ENCODE measurements at regions not wholly inside any gene's neighbourhood (a gene's known extent, or its start where the extent isn't known, plus 50 kb on each side); places are given as distances from the start of the nearest gene placed in this dataset.
"Not testable (repeated sequence)": the region's sequence is repeated elsewhere in the genome, so short reads cannot be mapped to it uniquely, and the experiment has no call there.

DNA sequence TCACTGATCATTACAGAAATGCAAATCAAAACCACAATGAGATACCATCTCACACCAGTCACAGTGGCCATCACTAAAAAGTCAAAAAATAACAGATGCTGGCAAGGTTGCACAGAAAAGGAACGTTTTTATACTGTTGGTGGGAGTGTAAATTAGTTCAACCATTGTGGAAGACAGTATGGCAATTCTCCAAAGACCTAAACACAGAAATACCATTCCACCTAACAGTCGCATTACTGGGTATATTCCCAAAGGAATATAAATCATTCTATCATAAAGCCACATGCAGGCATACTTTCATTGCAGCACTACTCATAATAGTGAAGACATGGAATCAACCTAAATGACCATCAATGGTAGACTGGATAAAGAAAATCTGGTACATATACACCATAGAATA, 83.2 kb upstream of the ARID5B start:
- H3K27me3 Mint-ChIP-seq (ENCODE audit: insufficient read depth, unreplicated experiment); H3K27ac Mint-ChIP-seq (ENCODE audit: low read depth, unreplicated experiment); BruUV-seq (replicated peaks); H3K4me3 Mint-ChIP-seq (ENCODE audit: unreplicated experiment); H3K4me1 Mint-ChIP-seq (ENCODE audit: insufficient read depth, unreplicated experiment); POLR2A ChIA-PET; H3K9me3 Mint-ChIP-seq (ENCODE audit: unreplicated experiment); intact Hi-C loops (cut with micrococcal nuclease); DNase-seq (ENCODE audit: unreplicated experiment); H3K36me3 Mint-ChIP-seq (ENCODE audit: insufficient read depth, unreplicated experiment): not testable (repeated sequence)
- CTCF ChIA-PET, result interaction anchor here (1.0 kb wide), 1 partner anchor 212 kb away, joined by 3 read pairs; no protein-coding TSS in a partner anchor

DNA sequence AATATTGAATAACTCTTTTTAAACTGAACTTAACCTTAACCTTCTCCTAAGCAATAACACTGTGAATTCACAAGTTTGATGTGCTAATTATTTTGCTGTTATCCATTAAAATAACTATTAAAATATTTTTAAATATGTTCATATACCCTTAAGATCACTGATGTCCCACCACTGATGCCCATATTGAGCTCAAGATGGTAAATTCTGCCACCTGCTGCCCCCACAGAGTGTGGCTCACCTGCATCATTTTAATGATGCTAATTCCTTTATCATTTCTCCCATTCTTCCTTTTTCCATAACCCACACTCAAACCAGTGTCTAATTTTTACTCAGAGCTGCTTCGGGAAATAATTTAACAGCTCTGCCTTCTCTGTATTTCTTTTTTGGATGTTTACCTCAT, 82.3 kb upstream of the ARID5B start:
- no peaks in the 10 kb centered on the region for H3K9me3 Mint-ChIP-seq (ENCODE audit: unreplicated experiment)
- H3K27me3 Mint-ChIP-seq (ENCODE audit: insufficient read depth, unreplicated experiment), result no peaks in the 10 kb centered on the region
- H3K27ac Mint-ChIP-seq (ENCODE audit: low read depth, unreplicated experiment), result no peak overlapping the region
- intact Hi-C loops (cut with micrococcal nuclease), result no loop called here
- CTCF ChIA-PET, result interaction anchor here (0.7 to 1.0 kb wide), 3 partner anchors 58 to 650 kb away, joined by 3 to 6 read pairs (median 3); no protein-coding TSS in a partner anchor
- no peak for DNase-seq (ENCODE audit: unreplicated experiment)
- POLR2A ChIA-PET, result interaction anchor here (0.5 kb wide), 1 partner anchor 412 kb away, joined by 3 read pairs; no protein-coding TSS in a partner anchor
- BruUV-seq (replicated peaks), result no TSS peak
- H3K36me3 Mint-ChIP-seq (ENCODE audit: insufficient read depth, unreplicated experiment), result no peaks in the 10 kb centered on the region
- H3K4me3 Mint-ChIP-seq (ENCODE audit: unreplicated experiment), result no peak overlapping the region
- TF ChIP-seq, protein P1, sequence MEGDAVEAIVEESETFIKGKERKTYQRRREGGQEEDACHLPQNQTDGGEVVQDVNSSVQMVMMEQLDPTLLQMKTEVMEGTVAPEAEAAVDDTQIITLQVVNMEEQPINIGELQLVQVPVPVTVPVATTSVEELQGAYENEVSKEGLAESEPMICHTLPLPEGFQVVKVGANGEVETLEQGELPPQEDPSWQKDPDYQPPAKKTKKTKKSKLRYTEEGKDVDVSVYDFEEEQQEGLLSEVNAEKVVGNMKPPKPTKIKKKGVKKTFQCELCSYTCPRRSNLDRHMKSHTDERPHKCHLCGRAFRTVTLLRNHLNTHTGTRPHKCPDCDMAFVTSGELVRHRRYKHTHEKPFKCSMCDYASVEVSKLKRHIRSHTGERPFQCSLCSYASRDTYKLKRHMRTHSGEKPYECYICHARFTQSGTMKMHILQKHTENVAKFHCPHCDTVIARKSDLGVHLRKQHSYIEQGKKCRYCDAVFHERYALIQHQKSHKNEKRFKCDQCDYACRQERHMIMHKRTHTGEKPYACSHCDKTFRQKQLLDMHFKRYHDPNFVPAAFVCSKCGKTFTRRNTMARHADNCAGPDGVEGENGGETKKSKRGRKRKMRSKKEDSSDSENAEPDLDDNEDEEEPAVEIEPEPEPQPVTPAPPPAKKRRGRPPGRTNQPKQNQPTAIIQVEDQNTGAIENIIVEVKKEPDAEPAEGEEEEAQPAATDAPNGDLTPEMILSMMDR (IDR thresholded peaks at IDR 0.05; ENCODE audit: unreplicated experiment), result no peak
- H3K4me1 Mint-ChIP-seq (ENCODE audit: insufficient read depth, unreplicated experiment), result peaks cover 8% of the 10 kb centered on the region

- Mint-ChIP-seq H3K4me3 (ENCODE audit: unreplicated experiment) (no peak overlapping the region), H3K27ac (ENCODE audit: low read depth, unreplicated experiment) (no peak overlapping the region), H3K27me3 (ENCODE audit: insufficient read depth, unreplicated experiment) (no peaks in the 10 kb centered on the region), H3K36me3 (ENCODE audit: insufficient read depth, unreplicated experiment) (no peaks in the 10 kb centered on the region), H3K9me3 (ENCODE audit: unreplicated experiment) (no peaks in the 10 kb centered on the region), H3K4me1 (ENCODE audit: insufficient read depth, unreplicated experiment) (peaks cover 8% of the 10 kb centered on the region)
- intact Hi-C loops (cut with micrococcal nuclease), result no loop called here
- no TSS peak for BruUV-seq (replicated peaks)
- TF ChIP-seq, protein P1 (IDR thresholded peaks at IDR 0.05; ENCODE audit: unreplicated experiment), result no peak
- ChIA-PET POLR2A (interaction anchor here (0.7 to 1.5 kb wide), 3 partner anchors 10 to 36 kb away, joined by 3 to 4 read pairs (median 3); no protein-coding TSS in a partner anchor), CTCF (interaction anchor here (0.5 to 1.2 kb wide), 4 partner anchors 12 to 498 kb away, joined by 3 to 7 read pairs (median 4); no protein-coding TSS in a partner anchor)
- no peak for DNase-seq (ENCODE audit: unreplicated experiment)
Observed at GRCh38 chr10:61821153-61821552, 80.3 kb upstream of the ARID5B start.

- H3K4me1 Mint-ChIP-seq (ENCODE audit: insufficient read depth, unreplicated experiment), result peaks cover 8% of the 10 kb centered on the region
- ChIA-PET POLR2A (interaction anchor here (0.5 to 1.5 kb wide), 4 partner anchors 9 to 507 kb away, joined by 3 to 4 read pairs (median 4); no protein-coding TSS in a partner anchor), CTCF (interaction anchor here (1.1 to 1.2 kb wide), 2 partner anchors 12 to 74 kb away, joined by 3 to 5 read pairs; no protein-coding TSS in a partner anchor)
- no peak overlapping the region for H3K27ac Mint-ChIP-seq (ENCODE audit: low read depth, unreplicated experiment)
- DNase-seq (ENCODE audit: unreplicated experiment), result no peak
- TF ChIP-seq, protein P1 (IDR thresholded peaks at IDR 0.05; ENCODE audit: unreplicated experiment), result no peak
- no peaks in the 10 kb centered on the region for H3K36me3 Mint-ChIP-seq (ENCODE audit: insufficient read depth, unreplicated experiment)
- intact Hi-C loops (cut with micrococcal nuclease), result no loop called here
- no peaks in the 10 kb centered on the region for H3K27me3 Mint-ChIP-seq (ENCODE audit: insufficient read depth, unreplicated experiment)
- BruUV-seq (replicated peaks), result no TSS peak
- H3K9me3 Mint-ChIP-seq (ENCODE audit: unreplicated experiment), result no peaks in the 10 kb centered on the region
- no peak overlapping the region for H3K4me3 Mint-ChIP-seq (ENCODE audit: unreplicated experiment)
Observed at GRCh38 chr10:61821693-61822092, 79.8 kb upstream of the ARID5B start.
